ENCODE measurements at regions not wholly inside any gene's neighbourhood (a gene's known extent, or its start where the extent isn't known, plus 50 kb on each side); places are given as distances from the start of the nearest gene placed in this dataset.

DNA sequence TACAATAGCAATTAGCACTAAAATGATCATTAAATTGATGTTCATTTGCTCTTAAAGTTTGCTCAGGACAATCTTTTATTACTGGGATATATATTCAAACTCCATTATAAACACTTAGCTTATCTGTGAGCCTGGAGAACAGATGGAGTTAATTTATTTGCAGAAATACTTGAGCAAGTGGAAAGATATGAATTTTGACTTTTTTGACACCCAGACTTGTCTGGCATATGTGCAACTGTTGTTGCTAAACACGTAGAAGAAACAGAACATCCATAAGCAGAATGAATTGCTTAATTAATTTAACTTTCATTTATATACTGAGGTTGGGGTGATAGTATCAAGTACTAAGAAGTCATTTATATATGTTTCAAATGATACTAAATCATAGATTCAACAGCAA, 820.7 kb upstream of the TYRP1 start:
- TF ChIP-seq, protein P1, sequence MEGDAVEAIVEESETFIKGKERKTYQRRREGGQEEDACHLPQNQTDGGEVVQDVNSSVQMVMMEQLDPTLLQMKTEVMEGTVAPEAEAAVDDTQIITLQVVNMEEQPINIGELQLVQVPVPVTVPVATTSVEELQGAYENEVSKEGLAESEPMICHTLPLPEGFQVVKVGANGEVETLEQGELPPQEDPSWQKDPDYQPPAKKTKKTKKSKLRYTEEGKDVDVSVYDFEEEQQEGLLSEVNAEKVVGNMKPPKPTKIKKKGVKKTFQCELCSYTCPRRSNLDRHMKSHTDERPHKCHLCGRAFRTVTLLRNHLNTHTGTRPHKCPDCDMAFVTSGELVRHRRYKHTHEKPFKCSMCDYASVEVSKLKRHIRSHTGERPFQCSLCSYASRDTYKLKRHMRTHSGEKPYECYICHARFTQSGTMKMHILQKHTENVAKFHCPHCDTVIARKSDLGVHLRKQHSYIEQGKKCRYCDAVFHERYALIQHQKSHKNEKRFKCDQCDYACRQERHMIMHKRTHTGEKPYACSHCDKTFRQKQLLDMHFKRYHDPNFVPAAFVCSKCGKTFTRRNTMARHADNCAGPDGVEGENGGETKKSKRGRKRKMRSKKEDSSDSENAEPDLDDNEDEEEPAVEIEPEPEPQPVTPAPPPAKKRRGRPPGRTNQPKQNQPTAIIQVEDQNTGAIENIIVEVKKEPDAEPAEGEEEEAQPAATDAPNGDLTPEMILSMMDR (conservative IDR thresholded peaks at IDR 0.05) = no peak
- Mint-ChIP-seq H3K4me3 (no peak overlapping the region), H3K9me3 (no peaks in the 10 kb centered on the region), H3K4me1 (ENCODE audit: unreplicated experiment) (no peaks in the 10 kb centered on the region), H3K27ac (no peak overlapping the region), H3K27me3 (peaks cover 17% of the 10 kb centered on the region), H3K36me3 (no peaks in the 10 kb centered on the region)
- DNase-seq (ENCODE audit: extremely low spot score, unreplicated experiment) = no peak

DNA sequence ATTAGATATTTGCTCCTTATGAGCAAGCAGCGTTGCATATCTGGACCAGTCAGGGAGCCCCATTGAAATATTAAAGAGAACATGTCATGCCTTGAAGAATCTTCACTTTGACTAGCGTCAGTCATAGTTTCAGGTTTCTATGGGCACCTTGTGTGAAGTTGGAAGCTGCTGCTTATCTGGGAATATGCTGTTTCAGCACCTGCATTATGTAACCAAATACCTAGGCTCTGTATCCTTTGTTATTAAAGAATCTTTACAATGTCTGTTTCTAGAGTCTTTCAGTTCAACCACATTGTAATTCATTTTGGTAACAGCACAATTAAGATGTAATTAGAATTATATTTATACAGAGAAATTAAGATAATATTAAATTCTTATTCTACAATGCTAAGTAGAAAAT, 818.8 kb upstream of the TYRP1 start:
- no peaks in the 10 kb centered on the region for H3K9me3 Mint-ChIP-seq
- DNase-seq (ENCODE audit: extremely low spot score, unreplicated experiment) = no peak
- TF ChIP-seq, protein P1 (conservative IDR thresholded peaks at IDR 0.05) = no peak
- H3K4me3 Mint-ChIP-seq = no peak overlapping the region
- H3K27ac Mint-ChIP-seq = no peak overlapping the region
- peaks cover 7% of the 10 kb centered on the region for H3K27me3 Mint-ChIP-seq
- H3K4me1 Mint-ChIP-seq (ENCODE audit: unreplicated experiment) = no peaks in the 10 kb centered on the region
- H3K36me3 Mint-ChIP-seq = no peaks in the 10 kb centered on the region

DNA sequence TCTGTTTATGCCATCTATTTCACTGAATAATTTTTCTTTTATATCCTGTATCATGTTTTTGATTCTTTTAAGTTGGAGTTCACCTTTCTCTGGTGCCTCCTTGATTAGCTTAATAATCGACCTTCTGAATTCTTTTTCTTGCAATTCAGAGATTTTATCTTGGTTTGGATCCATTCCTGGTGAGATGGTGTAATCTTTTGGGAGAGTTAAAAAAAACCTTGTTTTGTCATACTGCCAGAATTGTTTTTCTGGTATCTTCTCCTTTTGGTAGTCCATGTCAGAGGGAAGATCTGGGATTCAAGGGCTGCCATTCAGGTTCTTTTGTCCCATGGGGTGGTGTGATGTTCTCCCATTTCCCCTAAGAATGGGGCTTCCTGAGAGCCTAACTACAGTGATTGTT, 800.8 kb upstream of the TYRP1 start:
- Mint-ChIP-seq H3K4me3 (no peak overlapping the region), H3K27me3 (no peaks in the 10 kb centered on the region), H3K27ac (no peak overlapping the region), H3K36me3 (no peaks in the 10 kb centered on the region), H3K4me1 (ENCODE audit: unreplicated experiment) (no peaks in the 10 kb centered on the region), H3K9me3 (peaks cover 4% of the 10 kb centered on the region)
- TF ChIP-seq, protein P1 (conservative IDR thresholded peaks at IDR 0.05) = no peak
- no peak for DNase-seq (ENCODE audit: extremely low spot score, unreplicated experiment)

DNA sequence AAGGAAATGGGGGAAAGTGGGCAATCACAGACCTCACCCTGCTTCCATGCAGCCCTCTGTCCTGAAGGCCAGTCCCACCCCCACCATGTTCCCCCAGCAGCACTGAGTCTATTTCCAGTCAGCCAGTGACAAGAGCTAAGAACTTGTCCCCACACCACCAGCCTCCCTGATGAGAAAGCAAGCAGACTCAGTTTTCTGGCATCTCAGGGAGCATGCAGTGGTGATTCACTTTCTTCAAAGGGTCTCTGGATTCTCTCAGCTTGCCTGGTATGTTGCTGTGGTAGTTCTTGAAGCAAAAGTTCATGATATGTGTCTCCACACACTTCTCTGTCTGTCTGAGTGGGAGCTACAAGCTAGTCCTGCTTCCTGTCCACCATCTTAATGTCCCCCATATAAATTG, 799.9 kb upstream of the TYRP1 start:
- Mint-ChIP-seq H3K27me3 (no peaks in the 10 kb centered on the region), H3K4me3 (no peak overlapping the region), H3K36me3 (no peaks in the 10 kb centered on the region), H3K4me1 (ENCODE audit: unreplicated experiment) (no peaks in the 10 kb centered on the region), H3K9me3 (peaks cover 4% of the 10 kb centered on the region), H3K27ac (no peak overlapping the region)
- TF ChIP-seq, protein P1 (conservative IDR thresholded peaks at IDR 0.05) = no peak
- DNase-seq (ENCODE audit: extremely low spot score, unreplicated experiment) = no peak

DNA sequence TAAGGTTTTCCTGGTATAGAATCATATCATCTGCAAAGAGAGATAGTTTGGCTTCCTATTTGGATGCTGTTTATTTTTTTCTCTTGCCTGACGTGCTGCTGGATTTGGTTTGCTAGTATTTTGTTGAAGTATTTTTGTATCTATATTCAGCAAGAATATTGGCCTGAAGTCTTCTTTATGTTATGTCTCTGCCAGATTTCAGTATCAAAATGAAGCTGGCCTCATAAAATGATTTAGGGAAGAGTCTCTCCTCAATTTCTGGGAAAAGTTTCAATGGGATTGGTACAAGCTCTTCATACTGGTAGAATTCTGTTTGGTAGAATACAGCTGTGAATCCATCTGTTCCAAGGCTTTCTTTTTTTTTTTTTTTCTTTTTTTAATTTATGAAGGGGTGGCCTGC, 799.0 kb upstream of the TYRP1 start:
- DNase-seq (ENCODE audit: extremely low spot score, unreplicated experiment) = no peak
- Mint-ChIP-seq H3K36me3 (no peaks in the 10 kb centered on the region), H3K27me3 (no peaks in the 10 kb centered on the region), H3K27ac (no peak overlapping the region), H3K4me3 (no peak overlapping the region), H3K9me3 (peaks cover 4% of the 10 kb centered on the region), H3K4me1 (ENCODE audit: unreplicated experiment) (no peaks in the 10 kb centered on the region)
- TF ChIP-seq, protein P1 (conservative IDR thresholded peaks at IDR 0.05) = no peak

DNA sequence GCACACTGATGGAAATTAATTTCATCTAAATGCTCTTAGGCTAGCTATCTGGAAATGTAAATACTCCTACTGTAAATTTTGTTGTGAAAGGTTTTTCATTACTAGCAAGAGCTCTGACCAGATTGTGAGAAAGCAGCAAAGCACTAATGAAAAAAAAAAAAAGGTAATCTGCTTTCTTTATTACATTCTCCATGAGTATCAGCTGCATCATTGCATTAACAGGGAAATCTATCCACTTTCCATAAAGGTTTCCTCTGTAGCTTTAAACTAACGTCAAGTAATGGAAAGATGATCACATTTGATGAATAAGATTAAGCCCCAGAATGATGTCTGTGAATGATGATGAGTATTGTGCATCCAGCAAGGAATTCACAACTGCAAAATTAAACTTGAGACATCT, 790.6 kb upstream of the TYRP1 start:
- DNase-seq (ENCODE audit: extremely low spot score, unreplicated experiment) = no peak
- no peaks in the 10 kb centered on the region for H3K36me3 Mint-ChIP-seq
- no peaks in the 10 kb centered on the region for H3K9me3 Mint-ChIP-seq
- H3K27ac Mint-ChIP-seq = no peak overlapping the region
- TF ChIP-seq, protein P1 (conservative IDR thresholded peaks at IDR 0.05) = no peak
- H3K4me1 Mint-ChIP-seq (ENCODE audit: unreplicated experiment) = no peaks in the 10 kb centered on the region
- no peak overlapping the region for H3K4me3 Mint-ChIP-seq
- no peaks in the 10 kb centered on the region for H3K27me3 Mint-ChIP-seq

Data from type B pancreatic cell (in vitro differentiated cells).